ENCODE measurements at regions not wholly inside any gene's neighbourhood (a gene's known extent, or its start where the extent isn't known, plus 50 kb on each side); places are given as distances from the start of the nearest gene placed in this dataset.

DNA sequence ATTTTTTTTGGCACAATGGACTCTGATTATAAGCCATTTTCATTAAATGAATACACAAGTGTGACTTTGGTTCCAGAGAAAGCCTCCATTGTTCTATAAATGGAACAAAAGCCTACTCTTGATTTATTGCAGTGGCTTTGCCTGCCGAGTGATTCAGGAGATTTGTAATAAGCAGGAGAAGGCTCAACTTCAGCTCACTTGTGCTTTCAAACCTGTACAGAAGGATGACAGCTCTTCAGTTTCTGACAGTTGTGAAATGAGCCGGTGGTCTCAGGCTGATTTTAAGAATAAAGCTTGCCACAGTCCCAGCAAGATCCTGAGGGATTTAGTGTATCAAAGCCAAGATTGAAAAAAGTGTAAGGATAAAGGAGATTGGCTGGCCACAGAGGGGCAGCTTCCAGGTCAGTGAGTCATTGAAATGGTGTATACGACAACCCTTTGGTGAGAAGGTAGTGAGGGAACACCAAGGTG is 438.8 kb upstream of the TGFBR2 start:
- TF ChIP-seq, protein P1, sequence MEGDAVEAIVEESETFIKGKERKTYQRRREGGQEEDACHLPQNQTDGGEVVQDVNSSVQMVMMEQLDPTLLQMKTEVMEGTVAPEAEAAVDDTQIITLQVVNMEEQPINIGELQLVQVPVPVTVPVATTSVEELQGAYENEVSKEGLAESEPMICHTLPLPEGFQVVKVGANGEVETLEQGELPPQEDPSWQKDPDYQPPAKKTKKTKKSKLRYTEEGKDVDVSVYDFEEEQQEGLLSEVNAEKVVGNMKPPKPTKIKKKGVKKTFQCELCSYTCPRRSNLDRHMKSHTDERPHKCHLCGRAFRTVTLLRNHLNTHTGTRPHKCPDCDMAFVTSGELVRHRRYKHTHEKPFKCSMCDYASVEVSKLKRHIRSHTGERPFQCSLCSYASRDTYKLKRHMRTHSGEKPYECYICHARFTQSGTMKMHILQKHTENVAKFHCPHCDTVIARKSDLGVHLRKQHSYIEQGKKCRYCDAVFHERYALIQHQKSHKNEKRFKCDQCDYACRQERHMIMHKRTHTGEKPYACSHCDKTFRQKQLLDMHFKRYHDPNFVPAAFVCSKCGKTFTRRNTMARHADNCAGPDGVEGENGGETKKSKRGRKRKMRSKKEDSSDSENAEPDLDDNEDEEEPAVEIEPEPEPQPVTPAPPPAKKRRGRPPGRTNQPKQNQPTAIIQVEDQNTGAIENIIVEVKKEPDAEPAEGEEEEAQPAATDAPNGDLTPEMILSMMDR (IDR thresholded peaks at IDR 0.05; ENCODE audit: poor library complexity) = no peak
- TF ChIP-seq EZH2phosphoT487 (IDR thresholded peaks at IDR 0.05; ENCODE audit: low read depth, severe bottlenecking, unreplicated experiment) (no peak), EZH2 (IDR thresholded peaks at IDR 0.05; ENCODE audit: borderline replicate concordance) (no peak)

Data from hepatocyte (in vitro differentiated cells).